ENCODE measurements at regions not wholly inside any gene's neighbourhood (a gene's known extent, or its start where the extent isn't known, plus 50 kb on each side); places are given as distances from the start of the nearest gene placed in this dataset.

DNA sequence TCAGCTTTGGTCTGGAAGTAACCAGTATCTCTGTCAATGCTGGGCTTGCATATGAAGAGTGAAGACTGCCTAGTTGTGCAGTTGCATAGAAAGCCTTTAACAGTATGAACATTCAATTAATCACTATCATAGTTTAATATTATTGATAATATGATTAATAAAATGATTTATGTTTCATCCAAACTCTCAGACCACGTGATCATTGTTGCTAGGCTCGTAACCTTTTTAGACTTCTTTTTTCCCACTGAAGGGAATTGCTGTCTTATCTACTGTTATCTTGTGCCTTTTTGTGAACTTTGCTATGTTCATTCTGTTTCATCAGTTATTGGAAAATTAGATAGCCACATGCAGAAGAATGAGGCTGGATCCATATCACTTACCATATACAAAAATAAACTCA lies 536.4 kb upstream of the NOVA1 start:
- no peak for DNase-seq

DNA sequence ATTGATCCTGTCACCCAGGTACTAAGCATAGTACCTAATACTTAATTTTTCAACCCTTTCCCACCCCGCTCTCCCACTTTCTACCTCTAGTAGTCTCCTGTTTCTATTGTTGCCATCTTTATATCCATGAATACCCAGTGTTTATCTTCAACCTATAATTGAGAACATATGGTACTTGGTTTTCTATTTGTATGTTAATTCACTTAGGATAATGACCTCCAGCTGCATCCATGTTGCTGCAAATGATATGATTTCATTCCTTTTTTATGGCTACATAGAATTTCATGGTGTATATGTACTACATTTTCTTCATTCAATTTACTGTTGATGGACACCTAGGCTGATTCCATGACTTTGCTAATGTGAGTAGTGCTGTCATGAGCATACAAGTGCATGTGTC lies 547.3 kb upstream of the NOVA1 start:
- no peak for DNase-seq

DNA sequence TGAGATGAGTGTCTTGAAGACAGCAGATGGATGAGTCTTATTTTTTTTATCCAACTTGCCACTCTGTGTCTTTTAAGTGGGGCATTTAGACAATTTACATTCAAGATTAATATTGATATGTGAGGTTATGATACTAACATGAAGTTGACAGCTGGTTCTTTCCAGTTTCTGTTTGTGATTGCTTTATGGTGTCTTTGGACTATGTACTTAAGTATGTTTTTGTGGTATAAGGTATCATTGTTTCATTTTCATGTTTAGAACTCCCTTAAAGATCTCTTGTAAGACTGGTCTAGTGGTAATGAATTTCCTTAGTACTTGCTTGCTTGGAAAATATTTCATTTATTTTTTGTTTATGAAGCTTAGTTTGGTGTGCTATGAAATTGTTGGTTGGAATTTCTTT lies 550.3 kb upstream of the NOVA1 start:
- DNase-seq: no peak

DNA sequence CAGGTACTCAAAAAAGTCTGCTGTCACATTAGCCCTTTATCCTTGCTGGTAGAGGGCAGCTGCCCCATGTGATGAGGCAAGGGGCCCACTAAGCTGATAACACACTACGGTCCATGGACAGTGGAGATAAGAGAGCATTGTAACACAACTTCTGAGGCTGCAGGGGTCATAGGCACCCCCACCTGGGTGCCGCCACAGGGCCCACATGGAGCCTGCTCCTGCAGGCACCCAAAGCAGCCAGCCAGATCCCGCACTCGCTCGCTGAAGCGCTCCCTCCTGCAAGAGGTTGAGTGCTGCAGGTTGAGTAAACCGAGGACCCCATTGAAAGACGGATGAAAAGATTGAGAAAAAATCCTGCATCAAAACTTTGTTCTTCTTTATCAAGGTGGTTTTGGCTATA lies 566.3 kb upstream of the NOVA1 start:
- no peak for DNase-seq

DNA sequence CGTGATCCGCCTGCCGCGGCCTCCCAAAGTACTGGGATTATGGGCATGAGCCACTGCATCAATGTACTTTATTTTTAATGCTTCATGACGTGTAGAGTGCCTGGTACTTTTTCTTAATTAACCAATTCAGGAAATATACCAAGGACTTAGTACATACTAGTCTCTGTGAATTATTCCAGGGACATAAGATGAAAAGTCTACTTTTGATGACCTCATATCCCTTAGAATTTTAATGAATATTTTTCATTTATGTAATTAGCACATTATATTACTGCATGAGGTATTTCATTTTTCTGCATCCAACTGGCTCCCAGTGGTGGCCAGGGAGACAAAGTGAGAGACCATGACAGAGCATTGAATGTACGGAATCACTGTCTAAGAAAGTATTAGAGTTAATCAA lies 577.7 kb upstream of the NOVA1 start:
- no peak for DNase-seq

DNA sequence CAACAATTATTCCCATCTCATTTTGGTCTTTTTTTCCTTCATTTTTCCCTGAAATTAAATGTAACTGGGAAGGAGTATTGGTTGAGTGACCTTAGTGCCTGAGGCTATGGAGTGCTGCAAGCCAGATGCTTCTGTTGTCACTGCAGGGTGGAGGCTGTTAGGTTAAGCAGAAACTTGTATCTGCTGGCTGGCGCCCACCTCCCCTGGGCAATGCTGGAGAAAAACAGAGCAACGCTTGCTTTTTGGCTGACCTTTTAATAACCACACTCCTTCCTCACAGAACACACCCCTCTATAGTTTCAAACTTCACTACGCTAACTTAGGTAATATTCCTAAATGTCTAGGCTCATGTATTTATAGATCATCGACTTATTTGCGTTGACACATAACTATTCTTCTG lies 583.5 kb upstream of the NOVA1 start:
- DNase-seq: no peak

DNA sequence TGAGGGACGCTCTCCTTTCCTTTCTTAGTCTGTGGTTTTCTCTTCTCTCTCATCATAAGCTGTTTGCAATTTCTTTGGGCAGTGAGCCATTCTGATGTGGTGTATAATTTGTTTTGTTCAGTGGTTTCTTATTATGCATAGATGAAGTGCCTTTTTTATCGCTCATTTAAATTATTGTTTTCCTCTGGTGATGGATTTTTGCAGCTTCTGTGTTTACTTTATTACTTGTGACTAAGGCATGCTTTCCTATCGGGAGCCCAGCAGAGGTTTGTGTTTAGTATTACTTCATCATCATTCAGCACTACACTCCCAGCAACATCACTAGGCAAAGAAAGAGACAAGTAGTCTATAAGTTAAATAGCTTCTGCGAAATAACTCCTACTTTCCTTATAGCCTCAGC lies 586.6 kb upstream of the NOVA1 start:
- no peak for DNase-seq

DNA sequence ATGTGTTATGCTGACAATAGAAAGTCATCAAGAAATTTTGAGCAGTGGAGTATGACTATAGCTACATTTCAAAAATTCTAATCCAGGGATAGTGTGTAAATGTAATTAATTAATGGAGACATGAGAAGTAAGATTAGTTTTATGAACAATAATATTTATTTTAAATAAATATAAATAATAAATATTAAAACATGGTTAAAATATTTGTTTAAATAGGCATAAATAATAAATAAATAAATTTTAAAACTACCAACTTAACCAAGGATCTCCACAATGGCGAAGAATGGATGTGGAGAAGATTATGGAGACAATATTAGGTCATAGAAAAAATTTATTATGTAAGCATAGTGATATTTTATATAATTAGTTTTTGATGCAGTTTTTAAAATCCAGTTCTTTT lies 588.2 kb upstream of the NOVA1 start:
- no peak for DNase-seq

DNA sequence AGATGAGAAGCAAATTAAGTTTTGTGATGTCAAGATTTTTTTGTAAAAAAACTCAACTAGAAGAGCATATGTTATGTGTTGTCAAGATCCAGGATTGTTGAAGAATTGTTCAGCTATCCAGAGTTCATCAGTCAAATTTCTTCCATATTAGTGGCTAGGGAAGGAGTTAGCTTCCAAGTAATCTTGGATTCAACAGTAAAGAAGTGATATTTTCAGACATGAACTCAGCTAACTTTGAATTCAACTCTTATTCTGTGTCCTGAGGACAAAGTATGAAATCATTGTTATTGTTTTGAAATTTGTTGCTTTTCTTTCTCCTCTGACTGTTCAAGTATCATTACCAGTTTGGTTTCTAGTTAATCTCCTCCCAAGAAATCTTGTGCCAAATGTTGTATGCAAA lies 589.3 kb upstream of the NOVA1 start:
- no peak for DNase-seq

DNA sequence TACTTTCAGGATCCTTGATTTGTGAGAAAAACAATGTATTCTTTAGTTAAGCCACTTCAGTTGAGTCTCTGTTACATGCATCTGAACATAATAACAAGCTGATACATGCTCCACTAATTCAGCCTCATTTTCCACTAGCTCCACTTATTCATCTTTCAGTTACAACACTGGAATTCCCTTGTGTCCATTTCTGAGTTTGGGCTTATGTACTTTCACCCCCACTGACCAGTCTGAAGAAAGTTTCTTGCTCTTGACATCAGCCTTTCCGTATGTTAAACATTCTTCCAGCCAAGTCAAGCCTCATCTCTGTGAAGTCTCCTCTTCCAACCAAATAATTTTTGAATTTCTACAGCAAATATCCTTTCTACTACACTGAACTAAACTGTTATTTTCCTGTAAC lies 592.5 kb upstream of the NOVA1 start:
- no peak for DNase-seq

DNA sequence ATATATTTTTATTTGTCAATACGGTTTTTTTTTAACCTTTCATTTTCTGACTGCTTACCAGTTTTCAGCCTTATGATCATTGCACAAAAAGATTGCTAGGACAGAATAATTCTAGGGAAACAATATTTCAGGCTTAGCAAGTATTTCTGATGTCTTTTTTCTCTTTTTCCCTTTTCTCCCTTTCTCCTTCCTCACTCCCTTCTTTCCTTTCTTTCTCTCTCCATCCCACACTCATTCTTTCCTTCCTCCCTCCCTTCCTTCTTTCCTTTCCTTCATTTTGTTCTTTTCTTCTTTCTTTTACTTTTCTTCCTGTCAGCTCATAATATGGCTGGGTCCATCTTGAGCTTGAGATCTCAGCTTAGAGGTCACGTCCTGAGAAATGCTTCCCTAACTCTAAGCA lies 601.4 kb upstream of the NOVA1 start:
- no peak for DNase-seq

DNA sequence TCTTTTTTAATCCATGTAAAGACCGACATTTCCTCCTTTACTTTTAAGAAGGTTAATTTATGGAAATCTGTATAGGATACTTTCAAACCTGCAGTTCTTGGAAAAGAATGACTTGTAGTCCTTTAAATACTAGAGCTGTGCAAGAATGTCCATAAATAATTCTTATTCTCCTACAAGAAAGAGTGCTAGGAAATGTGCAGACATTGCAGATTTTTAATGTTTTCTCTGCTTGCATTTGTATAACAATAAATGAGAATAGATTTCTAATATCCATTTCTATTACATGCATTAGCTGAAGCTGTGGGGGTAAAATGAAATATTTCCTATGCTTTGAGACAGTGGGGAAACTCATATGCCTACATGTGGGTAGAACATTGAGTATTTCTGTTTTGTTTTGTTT lies 607.2 kb upstream of the NOVA1 start:
- no peak for DNase-seq

DNA sequence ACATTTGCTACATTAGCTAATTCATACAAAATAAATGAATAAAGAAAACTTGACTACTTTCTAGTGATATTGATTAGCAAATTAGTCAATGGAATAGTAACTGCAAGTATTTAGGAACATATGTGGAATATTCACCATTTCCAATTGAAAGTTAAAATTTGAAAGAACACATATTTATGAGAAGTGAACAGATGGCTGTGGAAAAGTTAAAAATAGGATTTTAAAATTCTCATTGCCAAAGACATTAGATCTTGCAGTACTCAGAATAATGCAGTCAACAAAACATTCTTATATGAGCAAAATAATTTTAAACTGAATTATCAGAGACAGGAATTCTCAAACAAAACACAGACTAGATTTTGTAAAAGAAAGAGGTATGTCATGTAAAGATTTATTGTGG lies 613.9 kb upstream of the NOVA1 start:
- no peak for DNase-seq

DNA sequence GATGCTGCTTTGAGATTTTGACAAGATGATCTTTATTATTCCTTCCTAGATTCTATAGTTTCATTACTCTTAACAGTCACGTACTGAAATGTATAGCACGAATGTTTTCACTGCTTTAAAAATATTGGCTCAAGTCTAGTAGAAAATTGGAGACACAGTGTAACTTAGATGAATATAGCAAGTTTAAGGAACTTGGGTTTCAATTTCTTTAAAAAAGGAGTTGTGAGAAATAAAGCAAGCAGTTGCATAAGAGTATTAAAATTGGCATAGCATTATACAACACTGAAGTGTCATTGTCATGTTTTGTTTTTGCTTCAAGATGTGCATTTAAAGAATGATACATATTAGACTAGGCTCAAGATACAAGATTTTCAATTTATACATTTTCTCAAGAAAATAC lies 624.8 kb upstream of the NOVA1 start:
- DNase-seq: no peak

DNA sequence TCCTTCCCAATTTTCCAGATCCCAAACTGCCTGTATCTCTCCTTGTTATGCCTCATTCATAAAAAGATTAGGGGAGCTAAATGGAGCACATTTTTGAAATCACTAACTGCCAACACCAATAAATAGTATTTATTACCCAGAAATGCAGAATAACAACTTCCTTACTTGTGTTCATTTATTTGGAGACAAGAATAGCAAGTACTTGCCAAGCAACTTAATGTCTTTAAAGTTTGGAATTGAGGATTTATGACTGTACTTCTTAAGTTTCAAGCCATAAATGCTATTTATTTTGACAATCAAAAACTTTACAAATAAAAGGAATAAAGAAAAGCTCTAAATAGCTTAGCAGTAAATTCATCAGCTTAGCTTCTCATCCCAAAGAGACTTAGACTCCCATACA lies 626.1 kb upstream of the NOVA1 start:
- no peak for DNase-seq

DNA sequence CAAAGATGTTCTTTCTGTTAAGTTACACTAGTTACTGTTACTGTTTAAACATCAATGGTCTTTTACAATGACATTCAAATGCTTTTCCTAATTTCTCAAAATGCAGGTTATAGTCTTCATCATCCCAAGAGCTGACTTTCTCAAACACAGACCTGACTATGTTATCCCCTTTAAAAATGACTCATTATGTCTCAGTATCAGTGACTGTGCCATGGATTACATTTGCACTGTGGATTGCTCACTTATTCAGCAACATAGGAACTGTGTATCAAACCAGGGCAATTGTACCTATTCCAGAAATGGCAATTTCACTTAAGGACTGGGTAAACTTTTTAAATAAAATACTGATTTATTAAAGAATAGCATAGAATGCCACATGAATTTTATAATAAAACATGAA lies 630.2 kb upstream of the NOVA1 start:
- no peak for DNase-seq

DNA sequence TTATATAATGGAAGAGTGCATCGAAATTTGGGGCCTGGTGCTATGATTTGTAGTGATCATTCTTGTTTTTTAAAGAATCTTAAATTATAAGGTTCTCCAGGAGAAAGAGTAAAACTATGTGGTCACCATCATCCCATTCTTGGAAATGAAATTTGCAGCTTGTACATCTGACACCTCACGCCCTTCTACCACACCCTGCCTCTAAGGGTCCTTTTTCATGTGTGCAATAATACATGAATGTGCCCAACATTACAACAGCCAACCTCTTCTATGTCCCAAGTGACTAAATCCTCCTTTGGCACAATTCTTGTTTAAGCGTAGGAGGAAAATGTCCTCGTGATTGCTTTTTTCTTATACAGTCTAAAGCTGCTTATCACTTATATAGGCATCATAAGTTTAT lies 636.5 kb upstream of the NOVA1 start:
- DNase-seq: no peak

DNA sequence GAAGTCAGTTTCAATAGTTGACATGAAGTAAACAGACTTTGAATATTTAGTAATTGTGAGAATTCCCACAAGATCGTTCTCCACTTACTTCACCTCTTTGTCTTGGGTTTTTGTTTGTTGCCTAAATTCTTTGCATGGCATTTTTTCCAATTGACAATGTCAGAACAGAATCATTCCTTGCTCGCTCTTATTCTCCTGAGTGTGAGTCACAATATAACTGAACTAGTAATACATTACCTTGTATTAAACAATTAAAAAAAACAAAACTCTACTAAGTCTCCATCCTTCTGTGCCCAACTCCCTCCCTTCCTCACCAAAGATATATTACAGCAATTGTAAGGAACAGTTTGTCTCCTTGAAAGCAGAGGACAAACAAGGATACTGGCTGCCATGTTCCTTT lies 638.8 kb upstream of the NOVA1 start:
- DNase-seq: no peak

DNA sequence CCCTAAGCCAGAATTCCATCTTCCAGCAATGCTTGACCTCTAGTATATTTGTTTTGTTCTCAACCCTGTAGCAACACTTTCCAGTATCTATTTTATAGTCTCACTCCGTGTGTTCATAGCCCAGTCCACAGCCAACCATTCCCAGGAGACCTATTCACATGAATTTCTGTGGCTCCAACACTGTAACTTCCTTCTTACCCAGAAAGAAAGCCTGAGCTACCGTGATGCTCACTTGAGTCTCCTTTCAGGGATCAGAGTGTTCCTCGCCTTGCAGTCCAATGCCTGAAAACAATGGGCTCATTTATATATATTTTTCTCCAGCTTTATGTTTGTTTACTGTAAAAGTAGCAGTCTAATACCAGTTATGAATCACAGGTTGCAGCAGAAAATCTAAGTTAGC lies 645.0 kb upstream of the NOVA1 start:
- no peak for DNase-seq

DNA sequence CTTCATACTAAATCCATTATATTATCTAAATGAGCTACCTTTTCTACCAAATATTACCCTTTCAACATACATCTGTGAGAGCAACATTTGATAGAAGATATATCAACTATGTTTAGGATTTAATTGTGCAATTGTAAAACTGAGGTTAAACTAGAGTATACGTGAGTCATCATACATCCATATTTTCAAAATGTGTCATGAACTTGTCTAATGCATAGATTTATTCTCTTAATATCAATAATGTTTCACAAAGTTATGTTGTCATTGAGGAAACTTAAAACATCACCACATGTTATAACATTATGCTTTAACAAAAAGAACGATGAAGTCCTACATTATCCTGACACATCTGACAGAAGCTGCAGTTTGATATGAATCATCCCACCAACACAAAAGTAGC lies 645.5 kb upstream of the NOVA1 start:
- no peak for DNase-seq

DNA sequence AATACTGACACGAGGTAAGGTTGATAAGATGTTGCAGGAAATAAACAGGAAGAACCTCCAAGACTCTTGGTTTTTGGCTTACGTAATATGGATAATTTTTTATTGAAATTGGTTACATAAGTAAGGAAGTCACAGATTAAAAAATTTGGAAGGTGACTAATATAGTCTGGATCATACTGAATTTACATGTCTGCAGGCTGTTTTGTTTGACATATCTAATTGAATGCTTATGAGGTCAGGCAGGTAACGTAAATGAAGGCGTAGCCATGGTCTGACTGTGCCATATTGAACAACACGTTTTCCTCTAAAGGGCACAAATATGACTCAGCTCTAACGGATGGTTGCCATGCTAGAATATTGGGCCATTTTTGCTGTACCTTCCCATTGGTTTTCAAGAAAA lies 648.1 kb upstream of the NOVA1 start:
- DNase-seq: no peak

DNA sequence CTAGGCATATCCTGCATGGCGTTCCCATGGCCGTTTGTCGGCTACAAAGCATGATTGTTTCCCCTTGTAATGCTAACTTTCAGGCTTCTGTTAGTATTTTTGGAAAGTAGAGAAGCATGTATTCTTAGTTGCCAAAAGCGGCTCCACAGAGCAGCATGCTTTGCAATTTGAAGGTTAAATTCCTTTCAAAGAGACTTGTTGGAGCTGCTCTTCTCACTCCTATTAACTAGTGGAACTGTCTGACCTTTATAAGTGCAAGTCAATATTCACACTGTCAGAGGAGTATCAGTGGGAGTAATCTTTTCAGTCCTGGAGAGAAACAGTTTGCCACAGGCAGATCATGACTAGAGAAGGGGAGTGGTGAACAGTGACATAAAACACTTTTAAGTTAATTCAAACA lies 656.1 kb upstream of the NOVA1 start:
- DNase-seq: no peak

DNA sequence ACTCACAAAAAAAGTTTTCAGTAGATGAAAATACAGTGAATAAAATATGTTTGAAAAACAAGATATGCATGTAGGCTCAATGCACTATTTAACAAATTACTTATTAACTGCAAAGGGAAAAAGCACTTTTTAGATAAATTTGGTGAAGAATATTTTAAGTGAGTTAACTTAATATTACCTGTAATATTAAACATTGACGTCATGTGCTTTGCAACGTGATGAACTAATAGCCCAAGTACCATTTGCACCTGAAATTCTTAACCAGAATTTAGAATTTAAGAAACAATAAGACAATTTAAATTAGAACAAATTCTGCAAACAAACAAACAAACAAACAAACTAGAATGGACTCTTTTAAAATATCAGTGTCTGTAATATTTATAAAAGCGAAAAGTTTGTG lies 659.0 kb upstream of the NOVA1 start:
- no peak for DNase-seq

DNA sequence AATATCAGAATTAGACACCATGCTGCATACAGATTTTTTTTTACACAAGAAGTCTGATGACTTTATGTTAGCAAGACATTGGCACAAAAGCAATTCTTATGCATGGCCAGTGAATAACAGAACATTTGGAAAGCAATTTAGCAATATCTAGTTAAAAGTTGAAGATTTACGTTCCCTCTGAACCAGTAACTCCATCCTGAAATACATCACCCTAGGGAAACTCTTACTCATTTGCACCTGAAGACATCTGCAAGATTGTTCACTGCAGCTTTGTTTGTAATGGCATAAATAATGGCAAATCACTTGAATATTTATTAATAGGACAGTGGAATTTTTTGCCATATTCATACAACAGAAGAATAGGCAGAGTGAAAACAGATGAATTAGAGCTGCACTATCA lies 670.0 kb upstream of the NOVA1 start:
- no peak for DNase-seq

DNA sequence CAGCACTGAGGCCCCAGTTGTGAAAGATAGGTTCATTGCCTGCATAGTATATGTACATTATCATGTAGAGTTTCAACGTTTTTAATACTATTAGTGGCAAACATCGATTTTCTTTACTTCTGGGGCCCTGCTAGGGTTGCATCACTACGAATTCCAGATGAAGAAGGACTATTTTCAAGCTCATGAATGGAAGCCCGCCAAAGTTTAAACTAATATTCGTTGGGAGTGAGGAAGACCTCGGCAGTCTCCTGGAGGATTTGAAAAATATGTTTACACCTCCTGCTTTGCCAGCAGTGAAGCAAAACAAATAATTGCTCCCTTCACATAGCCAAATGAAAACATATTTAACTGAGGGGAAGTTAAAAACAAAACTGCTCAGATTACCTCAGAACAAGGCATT lies 672.9 kb upstream of the NOVA1 start:
- DNase-seq: no peak

DNA sequence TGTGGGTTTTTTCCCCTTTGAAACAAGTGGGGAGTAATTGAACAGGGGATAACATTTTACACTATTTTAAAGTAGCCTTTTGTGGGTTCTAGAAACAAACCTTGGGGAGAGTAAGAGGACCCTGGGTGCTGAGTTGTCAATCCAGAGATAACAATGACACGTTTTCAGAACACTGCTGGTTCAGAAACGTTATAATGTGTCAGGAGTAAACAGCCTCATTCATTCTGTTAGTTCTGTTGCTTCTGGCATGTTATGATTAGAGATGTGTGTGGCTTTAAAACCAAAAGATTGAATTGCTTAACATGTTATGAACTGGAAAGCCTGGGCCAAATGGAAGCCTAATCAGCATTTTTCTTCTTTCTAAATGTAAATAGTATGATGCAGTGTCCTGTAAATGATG lies 680.5 kb upstream of the NOVA1 start:
- DNase-seq: no peak

Data from hematopoietic multipotent progenitor cell treated with erythropoietin and hydrocortisone succinate and interleukin-3 and kit ligand, for 6 days (in vitro differentiated cells).